KMS-11 (cell line): ENCODE measurements at regions not wholly inside any gene's neighbourhood (a gene's known extent, or its start where the extent isn't known, plus 50 kb on each side); places are given as distances from the start of the nearest gene placed in this dataset.

ENCODE experiments used
- H2AFZ ChIP-seq: fragments of 200-600 bp; sonication (generic); 2 replicates; pipeline ENCODE4 v1.6.1; 2016; ENCODE audit warnings: antibody characterized with exemption, mixed run types, low read depth
- H3K27ac ChIP-seq: fragments of 200-600 bp; sonication (generic); 2 replicates; pipeline ENCODE4 v1.6.1; 2016; ENCODE audit warnings: mild to moderate bottlenecking, mixed run types
- H3K27me3 ChIP-seq: fragments of 200-600 bp; sonication (generic); 2 replicates; pipeline ENCODE4 v1.6.1; 2017; ENCODE audit warnings: mild to moderate bottlenecking, low read depth, mixed run types, moderate library complexity; ENCODE audit not compliant: insufficient read depth
- H3K36me3 ChIP-seq: fragments of 200-600 bp; sonication (generic); 2 replicates; pipeline ENCODE4 v1.6.1; 2017; ENCODE audit warnings: mild to moderate bottlenecking, mixed run types; ENCODE audit not compliant: insufficient read depth
- H3K4me1 ChIP-seq: fragments of 200-600 bp; sonication (generic); 2 replicates; pipeline ENCODE4 v1.6.1; 2016; ENCODE audit warnings: mild to moderate bottlenecking, low read depth, mixed run types; ENCODE audit not compliant: poor library complexity, severe bottlenecking
- H3K4me2 ChIP-seq: fragments of 200-600 bp; sonication (generic); 2 replicates; pipeline ENCODE4 v1.7.0; 2016; ENCODE audit warnings: mild to moderate bottlenecking, mixed run types
- H3K4me3 ChIP-seq: fragments of 200-600 bp; sonication (generic); IDR thresholded peaks from 2 replicates; pipeline ENCODE4 v1.6.1; 2017; ENCODE audit warnings: low read depth, low read length, mixed read lengths; ENCODE audit not compliant: insufficient read depth
- H3K79me2 ChIP-seq: fragments of 200-600 bp; sonication (generic); 2 replicates; pipeline ENCODE4 v1.6.1; 2016; ENCODE audit warnings: low read depth, mixed run types; ENCODE audit not compliant: insufficient read depth
- H3K9ac ChIP-seq: fragments of 200-600 bp; sonication (generic); 2 replicates; pipeline ENCODE4 v1.6.1; 2016; ENCODE audit warnings: mild to moderate bottlenecking, mixed run types
- H4K20me1 ChIP-seq: fragments of 200-600 bp; sonication (generic); 2 replicates; pipeline ENCODE4 v1.6.1; 2016; ENCODE audit warnings: mild to moderate bottlenecking, mixed run types; ENCODE audit not compliant: insufficient read depth
- CTCF ChIP-seq: fragments of 200-600 bp; sonication (generic); conservative IDR thresholded peaks from 2 replicates; pipeline ENCODE4 v1.6.1; 2017; ENCODE audit warnings: low read depth, mild to moderate bottlenecking, antibody characterized with exemption, low read length, moderate library complexity, mixed read lengths

GRCh38 chr4:57278780-57279179 lies 168.6 kb upstream of the IGFBP7 start:
- H4K20me1 ChIP-seq = no peaks in the 10 kb centered on the region
- no peak overlapping the region for H3K9ac ChIP-seq
- no peak overlapping the region for H3K27ac ChIP-seq
- H3K4me3 ChIP-seq = no peak overlapping the region
- H3K4me2 ChIP-seq = no peak overlapping the region
- no peaks in the 10 kb centered on the region for H3K36me3 ChIP-seq
- no peaks in the 10 kb centered on the region for H3K79me2 ChIP-seq
- no peak for TF ChIP-seq CTCF
- H3K27me3 ChIP-seq = no peaks in the 10 kb centered on the region
- no peak overlapping the region for H2AFZ ChIP-seq
- no peaks in the 10 kb centered on the region for H3K4me1 ChIP-seq

- Histone ChIP-seq H3K27me3 (no peaks in the 10 kb centered on the region), H3K9ac (no peak overlapping the region), H4K20me1 (no peaks in the 10 kb centered on the region), H3K4me2 (no peak overlapping the region), H3K4me1 (no peaks in the 10 kb centered on the region), H3K27ac (no peak overlapping the region), H3K79me2 (no peaks in the 10 kb centered on the region), H2AFZ (no peak overlapping the region), H3K36me3 (no peaks in the 10 kb centered on the region), H3K4me3 (no peak overlapping the region)
- TF ChIP-seq CTCF = no peak
Observed at GRCh38 chr4:57274082-57274481, 163.9 kb upstream of the IGFBP7 start.

- no peak for TF ChIP-seq CTCF
- no peak overlapping the region for H3K27ac ChIP-seq
- no peak overlapping the region for H3K4me2 ChIP-seq
- no peak overlapping the region for H3K9ac ChIP-seq
- no peaks in the 10 kb centered on the region for H3K4me1 ChIP-seq
- no peak overlapping the region for H2AFZ ChIP-seq
- no peak overlapping the region for H3K4me3 ChIP-seq
- no peaks in the 10 kb centered on the region for H4K20me1 ChIP-seq
- H3K36me3 ChIP-seq = no peaks in the 10 kb centered on the region
- H3K27me3 ChIP-seq = no peaks in the 10 kb centered on the region
- no peaks in the 10 kb centered on the region for H3K79me2 ChIP-seq
Observed at GRCh38 chr4:57270346-57270745, 160.2 kb upstream of the IGFBP7 start.

DNA sequence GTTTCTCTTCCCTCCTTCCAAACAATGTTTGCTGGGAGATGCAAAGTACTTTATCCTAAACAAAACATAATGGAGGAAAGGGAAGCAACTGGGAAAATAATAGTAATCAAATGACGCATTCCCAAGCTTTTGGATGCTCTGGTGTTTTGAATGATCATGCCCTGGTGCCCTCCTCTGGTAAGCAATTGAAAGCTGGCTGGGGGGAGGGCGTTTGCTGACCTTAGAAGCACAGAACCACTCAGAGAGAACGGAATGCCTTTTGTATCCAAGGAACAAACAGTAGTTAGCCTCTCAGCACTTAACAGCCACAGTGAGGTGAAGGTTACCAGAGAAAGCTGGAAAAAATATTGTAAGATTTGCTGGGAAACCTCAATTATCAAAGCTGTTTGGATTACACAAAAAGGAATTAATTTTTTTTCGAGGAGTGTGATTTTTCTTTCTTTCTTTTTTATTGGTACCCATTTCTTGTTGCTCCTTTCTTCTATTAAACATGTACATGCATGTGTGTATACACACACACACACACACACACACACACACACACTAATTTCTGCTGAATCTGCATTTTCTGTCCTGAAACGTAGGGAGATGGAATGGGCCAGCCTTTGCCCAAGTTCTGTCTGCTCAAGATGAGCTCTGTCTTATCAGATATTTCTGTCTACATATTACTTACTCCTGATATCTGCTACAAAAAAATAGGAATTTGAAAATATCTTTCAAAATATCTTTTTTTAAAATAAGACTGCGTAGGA lies 155.8 kb upstream of the IGFBP7 start:
- Histone ChIP-seq H3K79me2 (no peaks in the 10 kb centered on the region), H2AFZ (no peak overlapping the region), H3K27me3 (no peaks in the 10 kb centered on the region), H3K27ac (no peak overlapping the region), H3K4me1 (no peaks in the 10 kb centered on the region), H3K36me3 (no peaks in the 10 kb centered on the region), H3K4me3 (no peak overlapping the region), H4K20me1 (no peaks in the 10 kb centered on the region), H3K4me2 (no peak overlapping the region), H3K9ac (no peak overlapping the region)
- TF ChIP-seq CTCF = no peak
